KOPT-K1 (cell line): ENCODE measurements at regions not wholly inside any gene's neighbourhood (a gene's known extent, or its start where the extent isn't known, plus 50 kb on each side); places are given as distances from the start of the nearest gene placed in this dataset.

Source experiments
- H3K27ac ChIP-seq: fragments of 200-600 bp; sonication (generic); 2 replicates; pipeline ENCODE4 v1.5.1; 2016; ENCODE audit warnings: antibody characterized with exemption, mild to moderate bottlenecking, low read depth, low read length; ENCODE audit not compliant: poor library complexity, severe bottlenecking
- H3K36me3 ChIP-seq: fragments of 200-600 bp; sonication (generic); 2 replicates; pipeline ENCODE4 v1.5.1; 2017; ENCODE audit warnings: antibody characterized with exemption, mild to moderate bottlenecking, low read length, moderate library complexity; ENCODE audit not compliant: insufficient read depth
- H3K9me3 ChIP-seq: fragments of 200-600 bp; sonication (generic); 2 replicates; pipeline ENCODE4 v1.5.1; 2017; ENCODE audit warnings: antibody characterized with exemption, low read length, mild to moderate bottlenecking; ENCODE audit not compliant: insufficient read depth, poor library complexity, severe bottlenecking

GRCh38 chrX:39709364-39709763, 388.4 kb downstream of the BCOR start:
- Histone ChIP-seq H3K27ac (no peak overlapping the region), H3K36me3 (no peaks in the 10 kb centered on the region), H3K9me3 (no peaks in the 10 kb centered on the region)

- Histone ChIP-seq H3K9me3 (no peaks in the 10 kb centered on the region), H3K27ac (no peak overlapping the region)
Observed at GRCh38 chrX:39709812-39710211, 387.9 kb downstream of the BCOR start.

GRCh38 chrX:39710776-39711175, 387.0 kb downstream of the BCOR start:
- Histone ChIP-seq H3K9me3 (no peaks in the 10 kb centered on the region), H3K36me3 (no peaks in the 10 kb centered on the region), H3K27ac (no peak overlapping the region)

More at GRCh38 chrX:39709812-39710211, 387.9 kb downstream of the BCOR start:
- H3K36me3 ChIP-seq = no peaks in the 10 kb centered on the region

GRCh38 chrX:39714471-39714870, 383.3 kb downstream of the BCOR start:
- Histone ChIP-seq H3K27ac (no peak overlapping the region), H3K9me3 (no peaks in the 10 kb centered on the region), H3K36me3 (no peaks in the 10 kb centered on the region)

GRCh38 chrX:39716401-39716800, 381.4 kb downstream of the BCOR start:
- Histone ChIP-seq H3K27ac (no peak overlapping the region), H3K9me3 (no peaks in the 10 kb centered on the region), H3K36me3 (no peaks in the 10 kb centered on the region)

GRCh38 chrX:39716802-39717540, 380.8 kb downstream of the BCOR start:
- Histone ChIP-seq H3K36me3 (no peaks in the 10 kb centered on the region), H3K9me3 (no peaks in the 10 kb centered on the region), H3K27ac (no peak overlapping the region)

GRCh38 chrX:39718981-39719380, 378.8 kb downstream of the BCOR start:
- no peaks in the 10 kb centered on the region for H3K9me3 ChIP-seq
- no peaks in the 10 kb centered on the region for H3K36me3 ChIP-seq
- H3K27ac ChIP-seq = no peak overlapping the region

GRCh38 chrX:39720945-39721344, 376.8 kb downstream of the BCOR start:
- Histone ChIP-seq H3K36me3 (no peaks in the 10 kb centered on the region), H3K9me3 (no peaks in the 10 kb centered on the region), H3K27ac (no peak overlapping the region)

- Histone ChIP-seq H3K27ac (no peak overlapping the region), H3K36me3 (no peaks in the 10 kb centered on the region), H3K9me3 (no peaks in the 10 kb centered on the region)
Observed at GRCh38 chrX:39721566-39722279, 376.0 kb downstream of the BCOR start.

- Histone ChIP-seq H3K9me3 (no peaks in the 10 kb centered on the region), H3K27ac (no peak overlapping the region), H3K36me3 (no peaks in the 10 kb centered on the region)
Observed at GRCh38 chrX:39724544-39724943, 373.2 kb downstream of the BCOR start.

GRCh38 chrX:39725114-39725513, 372.6 kb downstream of the BCOR start:
- Histone ChIP-seq H3K36me3 (no peaks in the 10 kb centered on the region), H3K9me3 (no peaks in the 10 kb centered on the region), H3K27ac (no peak overlapping the region)

GRCh38 chrX:39725928-39726619, 371.7 kb downstream of the BCOR start:
- no peaks in the 10 kb centered on the region for H3K36me3 ChIP-seq
- H3K9me3 ChIP-seq = no peaks in the 10 kb centered on the region
- H3K27ac ChIP-seq = no peak overlapping the region

- no peaks in the 10 kb centered on the region for H3K36me3 ChIP-seq
- H3K9me3 ChIP-seq = no peaks in the 10 kb centered on the region
- no peak overlapping the region for H3K27ac ChIP-seq
Observed at GRCh38 chrX:39726771-39727170, 371.0 kb downstream of the BCOR start.

- no peaks in the 10 kb centered on the region for H3K9me3 ChIP-seq
- H3K27ac ChIP-seq = no peak overlapping the region
- H3K36me3 ChIP-seq = no peaks in the 10 kb centered on the region
Observed at GRCh38 chrX:39728025-39728424, 369.7 kb downstream of the BCOR start.

- Histone ChIP-seq H3K9me3 (no peaks in the 10 kb centered on the region), H3K36me3 (no peaks in the 10 kb centered on the region), H3K27ac (no peak overlapping the region)
Observed at GRCh38 chrX:39728852-39729598, 368.7 kb downstream of the BCOR start.
